T-helper 17 cell (primary cell): ENCODE measurements at regions not wholly inside any gene's neighbourhood (a gene's known extent, or its start where the extent isn't known, plus 50 kb on each side); places are given as distances from the start of the nearest gene placed in this dataset.

Experiments used
- ATAC-seq: fragments of 150-1000 bp; cut with Tn5 transposase; 2 replicates; pipeline ENCODE4 v1.10.0; 2021; ENCODE audit warnings: mild to moderate bottlenecking, moderate library complexity
- DNase-seq, 3 donors: peaks; one replicate each; pipeline versions ENCODE4 v3.0.0 to v3.0.0-alpha.2; 2020 to 2021
- H3K9me3 ChIP-seq: one replicate; pipeline ENCODE4 v1.7.0; 2013; ENCODE audit warnings: low read length, mild to moderate bottlenecking; ENCODE audit not compliant: control insufficient read depth, poor library complexity, severe bottlenecking
- H3K27ac Mint-ChIP-seq: one replicate; pipeline ENCODE4 v1.8.0; 2022; ENCODE audit warnings: mild to moderate bottlenecking, moderate library complexity, mixed read lengths
- H3K27me3 Mint-ChIP-seq: one replicate; pipeline ENCODE4 v1.8.0; 2022; ENCODE audit warnings: mixed read lengths
- H3K36me3 Mint-ChIP-seq: one replicate; pipeline ENCODE4 v1.8.0; 2022; ENCODE audit warnings: low read depth, mixed read lengths
- H3K4me1 Mint-ChIP-seq: one replicate; pipeline ENCODE4 v1.8.0; 2022; ENCODE audit warnings: mild to moderate bottlenecking, mixed read lengths
- H3K4me3 Mint-ChIP-seq: one replicate; pipeline ENCODE4 v1.8.0; 2022; ENCODE audit warnings: mild to moderate bottlenecking, moderate library complexity, mixed read lengths

DNA sequence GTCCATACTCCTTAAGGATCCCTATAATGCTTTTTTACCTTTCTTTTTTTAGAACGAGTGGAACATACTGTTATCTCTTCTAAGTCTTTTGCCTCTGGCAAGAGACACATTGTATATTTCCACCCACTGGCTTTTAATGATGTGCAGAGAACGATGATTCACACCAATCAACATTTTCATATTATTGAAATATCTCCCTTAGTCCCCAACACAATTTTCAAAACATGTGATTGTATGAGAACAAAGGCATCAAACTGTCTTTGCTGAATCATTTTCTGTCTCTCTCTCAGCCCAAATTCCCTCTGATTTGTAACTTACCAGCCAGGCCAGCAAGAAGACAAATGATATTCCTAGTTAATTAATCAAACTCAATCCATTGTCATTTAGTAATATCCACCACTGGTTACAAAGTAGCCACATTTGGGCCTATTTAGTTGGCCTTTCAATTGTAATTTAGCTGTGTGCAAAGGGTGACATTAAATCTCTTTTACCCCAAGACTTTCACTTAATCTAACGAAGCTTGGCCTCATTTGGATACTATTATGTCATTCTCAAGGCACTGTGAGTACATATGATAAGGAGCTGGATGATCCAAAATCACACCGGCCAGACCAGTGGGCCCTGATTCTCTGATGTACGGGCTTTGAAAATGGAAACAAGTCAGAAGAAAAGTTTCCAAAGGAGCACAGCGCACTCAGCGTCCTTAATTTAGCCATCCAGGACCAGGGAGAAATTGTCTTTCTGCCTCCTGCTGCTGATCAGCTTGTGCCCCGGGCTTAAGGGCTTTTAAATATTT is 185.1 kb downstream of the SCG2 start:
- Mint-ChIP-seq H3K36me3 (no peaks in the 10 kb centered on the region), H3K27ac (no peak overlapping the region), H3K4me3 (no peak overlapping the region), H3K4me1 (no peaks in the 10 kb centered on the region), H3K27me3 (no peaks in the 10 kb centered on the region)
- no peak for ATAC-seq
- no peaks in the 10 kb centered on the region for H3K9me3 ChIP-seq
- no peak for DNase-seq

DNA sequence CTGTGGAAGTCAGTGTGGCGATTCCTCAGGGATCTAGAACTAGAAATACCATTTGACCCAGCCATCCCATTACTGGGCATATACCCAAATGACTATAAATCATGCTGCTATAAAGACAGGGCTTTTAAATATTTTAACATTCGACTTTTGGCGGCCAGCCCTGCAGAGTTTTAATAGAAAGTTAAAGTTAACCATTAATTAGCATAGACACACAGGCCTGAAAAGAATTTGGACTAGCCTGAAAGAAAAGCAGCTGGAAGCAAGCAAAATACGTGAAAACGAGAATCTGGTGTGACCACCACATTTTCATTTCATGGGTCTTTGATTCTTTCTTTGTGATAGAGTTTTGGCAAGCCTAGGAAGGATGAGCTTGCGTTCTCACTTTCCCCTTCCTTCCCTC is 184.0 kb downstream of the SCG2 start:
- Mint-ChIP-seq H3K4me3 (no peak overlapping the region), H3K36me3 (no peaks in the 10 kb centered on the region)
- ATAC-seq = no peak

DNA sequence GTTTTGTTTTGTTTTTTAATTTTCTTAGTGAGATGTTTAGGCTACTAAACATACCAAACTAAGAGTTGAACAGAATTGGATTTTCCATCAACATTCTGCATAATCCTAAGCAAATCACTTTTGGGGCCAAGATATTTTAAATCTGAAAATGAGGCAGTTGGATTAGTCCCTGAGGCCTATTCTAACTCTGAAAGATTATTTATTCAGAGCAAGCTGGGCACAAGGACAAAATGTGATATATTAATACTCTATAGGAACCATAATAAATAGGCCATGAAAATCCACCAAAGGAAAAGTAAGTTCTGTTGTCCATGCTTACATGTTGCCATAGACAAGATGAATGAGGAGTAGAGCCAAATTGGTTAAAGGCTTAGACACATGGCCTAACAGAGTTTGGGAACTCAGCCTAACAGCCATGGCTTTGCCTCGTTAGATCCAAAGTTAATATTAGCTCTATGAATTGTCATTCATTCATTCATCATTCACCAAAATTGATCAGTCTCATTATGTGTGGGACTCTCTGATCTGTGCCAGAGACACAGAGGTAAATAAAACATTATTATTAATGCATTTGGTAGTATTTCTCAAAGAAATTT is 183.5 kb downstream of the SCG2 start:
- no peak for DNase-seq
- ATAC-seq = no peak
- H3K27me3 Mint-ChIP-seq = no peaks in the 10 kb centered on the region
- H3K36me3 Mint-ChIP-seq = no peaks in the 10 kb centered on the region
- no peaks in the 10 kb centered on the region for H3K9me3 ChIP-seq
- H3K4me3 Mint-ChIP-seq = no peak overlapping the region
- H3K27ac Mint-ChIP-seq = no peak overlapping the region
- no peaks in the 10 kb centered on the region for H3K4me1 Mint-ChIP-seq

More for the DNA sequence above, 184.0 kb downstream of the SCG2 start:
- H3K27me3 Mint-ChIP-seq = no peaks in the 10 kb centered on the region
- H3K9me3 ChIP-seq = no peaks in the 10 kb centered on the region
- H3K27ac Mint-ChIP-seq = no peak overlapping the region
- DNase-seq = no peak
- H3K4me1 Mint-ChIP-seq = no peaks in the 10 kb centered on the region

DNA sequence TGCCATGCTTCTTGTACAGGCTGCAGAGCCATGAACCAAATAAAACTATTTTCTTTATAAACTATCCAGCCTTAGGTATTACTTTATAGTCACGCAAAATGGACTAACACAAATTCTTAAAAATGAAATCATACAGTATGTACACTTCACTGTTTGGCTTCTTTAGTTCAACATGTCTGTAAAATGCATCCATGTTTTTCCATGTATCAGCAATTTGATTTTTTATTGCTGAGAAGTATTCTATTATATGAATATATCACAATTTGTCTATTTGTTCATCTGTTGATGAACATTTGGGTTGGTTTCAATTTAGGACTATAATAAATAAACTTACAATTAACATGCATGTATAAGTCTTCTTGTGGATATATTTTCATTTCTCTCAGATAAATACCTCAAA is 182.1 kb downstream of the SCG2 start:
- ATAC-seq (no peak), DNase-seq (no peak)
- no peaks in the 10 kb centered on the region for H3K9me3 ChIP-seq
- Mint-ChIP-seq H3K27ac (no peak overlapping the region), H3K27me3 (no peaks in the 10 kb centered on the region), H3K4me1 (no peaks in the 10 kb centered on the region), H3K36me3 (no peaks in the 10 kb centered on the region), H3K4me3 (no peak overlapping the region)

DNA sequence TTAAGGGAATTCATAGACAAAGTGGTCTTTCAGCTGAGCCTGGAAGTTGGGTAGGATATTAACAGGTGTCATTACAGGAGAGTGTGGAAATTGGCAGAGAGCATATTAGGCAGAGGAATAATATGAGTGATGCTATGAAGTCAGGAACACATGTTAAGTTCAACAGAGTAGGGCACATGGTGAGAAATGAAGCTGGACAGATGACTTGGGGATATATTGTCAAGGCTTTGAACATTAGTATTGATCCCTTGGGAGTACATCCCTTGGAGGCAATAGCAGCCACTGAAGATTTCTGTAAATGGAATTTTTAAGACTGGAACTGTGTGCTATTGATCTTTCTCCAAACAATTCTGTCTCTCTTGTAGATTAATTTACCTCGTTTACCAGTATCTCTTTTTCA is 170.7 kb downstream of the SCG2 start:
- H3K4me3 Mint-ChIP-seq = no peak overlapping the region
- no peaks in the 10 kb centered on the region for H3K4me1 Mint-ChIP-seq
- ATAC-seq (no peak), DNase-seq (no peak)
- H3K9me3 ChIP-seq = no peaks in the 10 kb centered on the region
- H3K27me3 Mint-ChIP-seq = no peaks in the 10 kb centered on the region
- no peak overlapping the region for H3K27ac Mint-ChIP-seq
- no peaks in the 10 kb centered on the region for H3K36me3 Mint-ChIP-seq

DNA sequence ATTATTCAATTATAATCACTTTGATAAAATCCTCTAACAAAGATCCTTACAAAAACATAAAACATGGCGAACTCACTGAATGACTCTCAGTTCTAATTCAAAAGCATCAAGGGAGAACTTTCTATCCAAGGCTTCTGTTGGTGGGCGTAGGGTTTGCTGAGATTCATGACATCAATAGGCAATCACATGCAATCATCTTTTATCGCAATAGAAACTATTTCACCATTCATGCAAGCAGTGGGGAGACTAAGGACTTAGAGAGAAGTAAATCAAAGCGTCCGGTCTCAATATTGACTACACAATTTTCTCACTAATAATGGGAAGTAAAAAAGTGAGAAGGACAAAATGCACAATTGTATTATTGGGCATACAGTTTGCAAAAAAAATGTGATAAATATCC is 168.7 kb downstream of the SCG2 start:
- Mint-ChIP-seq H3K27me3 (no peaks in the 10 kb centered on the region), H3K36me3 (no peaks in the 10 kb centered on the region), H3K4me3 (no peak overlapping the region), H3K27ac (no peak overlapping the region), H3K4me1 (no peaks in the 10 kb centered on the region)
- no peaks in the 10 kb centered on the region for H3K9me3 ChIP-seq
- DNase-seq (no peak), ATAC-seq (no peak)

DNA sequence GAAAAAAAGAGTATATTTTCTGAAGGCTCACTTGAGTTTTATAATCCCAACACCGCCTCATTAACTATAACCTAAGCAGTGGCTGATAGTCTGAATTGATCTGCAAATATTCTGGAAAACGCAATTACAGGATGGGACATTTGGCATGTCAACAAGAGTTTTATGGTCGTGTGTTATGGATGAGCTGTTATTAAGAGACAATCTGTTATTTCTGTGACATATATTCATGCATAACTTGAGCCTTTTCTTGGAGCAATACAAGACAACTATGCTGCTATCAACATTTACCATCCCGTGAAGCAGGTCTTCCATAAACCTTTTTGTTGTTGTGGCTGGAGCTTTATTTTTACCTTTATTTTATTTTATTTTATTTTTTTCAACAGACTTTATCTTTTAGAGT is 164.4 kb downstream of the SCG2 start:
- Mint-ChIP-seq H3K4me3 (no peak overlapping the region), H3K36me3 (no peaks in the 10 kb centered on the region), H3K4me1 (no peaks in the 10 kb centered on the region), H3K27ac (no peak overlapping the region), H3K27me3 (no peaks in the 10 kb centered on the region)
- no peak for DNase-seq
- no peak for ATAC-seq
- H3K9me3 ChIP-seq = no peaks in the 10 kb centered on the region

DNA sequence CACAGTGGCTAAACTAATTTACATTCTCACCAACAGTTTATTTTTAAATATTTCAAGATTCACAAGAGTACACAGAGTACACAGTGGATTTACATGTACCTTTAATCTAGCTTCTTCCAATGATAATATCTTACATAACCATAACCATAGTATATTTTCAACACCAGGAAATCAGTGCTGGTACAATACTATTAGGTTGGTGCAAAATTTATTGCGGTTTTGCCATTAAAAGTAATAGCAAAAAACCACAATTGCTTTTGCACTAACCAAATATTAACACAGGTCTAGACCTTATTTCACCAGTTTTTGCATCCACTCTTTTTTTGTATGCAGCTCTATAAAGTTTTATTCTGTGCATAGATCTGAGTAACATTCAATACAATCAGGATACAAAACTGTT is 163.0 kb downstream of the SCG2 start:
- Mint-ChIP-seq H3K4me1 (no peaks in the 10 kb centered on the region), H3K36me3 (no peaks in the 10 kb centered on the region), H3K4me3 (no peak overlapping the region), H3K27me3 (no peaks in the 10 kb centered on the region), H3K27ac (no peak overlapping the region)
- DNase-seq = no peak
- no peaks in the 10 kb centered on the region for H3K9me3 ChIP-seq
- ATAC-seq = no peak

DNA sequence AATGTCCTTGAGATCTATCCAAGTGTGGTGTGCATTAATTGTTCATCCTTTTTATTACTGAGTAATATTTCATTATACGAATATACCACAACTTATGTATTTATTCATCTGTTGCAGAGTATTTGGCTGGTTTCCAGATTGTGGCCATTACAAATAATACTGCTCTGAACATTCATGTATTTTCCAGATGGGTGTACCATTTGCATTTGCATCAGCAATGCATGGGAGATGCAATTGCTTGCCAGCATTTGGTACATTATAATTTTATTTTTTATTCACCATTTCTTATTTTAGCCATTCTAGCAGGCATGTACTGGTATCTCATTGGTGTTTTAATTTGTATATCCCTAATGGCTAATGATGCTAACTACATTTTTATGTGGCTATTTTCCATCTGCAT is 162.4 kb downstream of the SCG2 start:
- Mint-ChIP-seq H3K4me1 (no peaks in the 10 kb centered on the region), H3K4me3 (no peak overlapping the region), H3K36me3 (no peaks in the 10 kb centered on the region), H3K27me3 (no peaks in the 10 kb centered on the region), H3K27ac (no peak overlapping the region)
- H3K9me3 ChIP-seq = no peaks in the 10 kb centered on the region
- ATAC-seq (no peak), DNase-seq (no peak)

DNA sequence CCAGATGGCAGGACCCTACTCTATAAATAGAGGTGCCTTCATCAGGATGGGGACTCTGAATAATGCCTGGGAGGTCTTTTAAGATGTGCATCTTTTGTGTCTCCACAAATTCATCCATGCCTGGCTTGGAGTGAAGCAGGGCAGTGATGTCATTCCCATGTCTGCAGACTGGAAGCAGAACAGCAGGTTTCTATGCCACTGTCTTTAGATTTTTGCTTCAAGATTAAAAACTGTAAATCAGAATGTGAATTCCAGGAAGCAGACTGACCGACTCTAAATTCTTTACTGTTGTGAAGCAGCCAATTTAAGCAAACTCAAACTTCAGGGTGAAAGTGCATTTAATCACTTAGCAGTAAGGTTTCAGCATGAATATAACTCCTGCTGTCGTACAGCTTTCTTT is 159.3 kb downstream of the SCG2 start:
- H3K27me3 Mint-ChIP-seq = no peaks in the 10 kb centered on the region
- ATAC-seq (no peak), DNase-seq (no peak)
- H3K4me1 Mint-ChIP-seq = no peaks in the 10 kb centered on the region
- H3K4me3 Mint-ChIP-seq = no peak overlapping the region
- no peaks in the 10 kb centered on the region for H3K9me3 ChIP-seq
- H3K36me3 Mint-ChIP-seq = no peaks in the 10 kb centered on the region
- H3K27ac Mint-ChIP-seq = no peak overlapping the region

DNA sequence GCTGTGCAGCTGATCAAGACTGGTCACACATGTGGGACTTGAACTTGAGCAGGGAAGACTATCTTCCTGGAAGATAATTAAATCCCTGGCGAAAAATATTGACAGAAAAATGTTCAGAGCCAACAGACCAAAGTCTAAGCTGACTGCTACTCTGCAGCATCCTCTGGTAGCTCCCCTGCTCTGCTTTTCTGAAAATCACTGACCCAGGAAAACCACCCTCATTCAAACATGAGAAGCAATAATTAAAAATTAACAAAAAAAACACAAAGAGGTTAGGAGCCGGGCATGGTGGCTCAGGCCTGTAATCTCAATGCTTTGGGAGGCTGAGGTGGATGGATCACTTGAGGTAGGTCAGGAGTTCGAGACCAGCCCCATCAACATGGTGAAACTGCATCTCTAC is 151.9 kb downstream of the SCG2 start:
- no peaks in the 10 kb centered on the region for H3K27me3 Mint-ChIP-seq
- H3K4me3 Mint-ChIP-seq = no peak overlapping the region
- H3K36me3 Mint-ChIP-seq = no peaks in the 10 kb centered on the region
- ATAC-seq (no peak), DNase-seq (no peak)
- no peak overlapping the region for H3K27ac Mint-ChIP-seq
- no peaks in the 10 kb centered on the region for H3K4me1 Mint-ChIP-seq
- H3K9me3 ChIP-seq = peaks cover 2% of the 10 kb centered on the region

DNA sequence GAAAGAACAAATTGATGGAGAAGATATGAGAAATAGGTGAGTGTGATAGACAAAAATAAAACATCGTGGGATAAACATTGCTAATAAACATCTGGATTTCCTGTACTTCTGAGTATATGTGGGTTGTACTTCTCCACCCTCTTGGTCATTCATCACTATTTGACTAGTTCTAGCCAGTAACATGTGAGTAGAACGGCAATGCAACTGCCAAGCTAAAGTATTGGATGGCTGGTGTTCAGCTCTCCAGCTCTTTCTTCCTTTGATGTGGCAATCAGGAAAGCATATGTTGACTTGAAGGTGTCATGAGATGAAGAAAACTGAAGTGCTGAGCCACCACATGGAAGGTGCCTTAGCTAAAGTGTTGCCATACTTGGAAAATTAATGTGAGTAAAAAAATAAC is 144.9 kb downstream of the SCG2 start:
- Mint-ChIP-seq H3K4me3 (no peak overlapping the region), H3K27ac (no peak overlapping the region), H3K27me3 (no peaks in the 10 kb centered on the region), H3K36me3 (no peaks in the 10 kb centered on the region), H3K4me1 (no peaks in the 10 kb centered on the region)
- no peaks in the 10 kb centered on the region for H3K9me3 ChIP-seq
- no peak for ATAC-seq
- DNase-seq = no peak

DNA sequence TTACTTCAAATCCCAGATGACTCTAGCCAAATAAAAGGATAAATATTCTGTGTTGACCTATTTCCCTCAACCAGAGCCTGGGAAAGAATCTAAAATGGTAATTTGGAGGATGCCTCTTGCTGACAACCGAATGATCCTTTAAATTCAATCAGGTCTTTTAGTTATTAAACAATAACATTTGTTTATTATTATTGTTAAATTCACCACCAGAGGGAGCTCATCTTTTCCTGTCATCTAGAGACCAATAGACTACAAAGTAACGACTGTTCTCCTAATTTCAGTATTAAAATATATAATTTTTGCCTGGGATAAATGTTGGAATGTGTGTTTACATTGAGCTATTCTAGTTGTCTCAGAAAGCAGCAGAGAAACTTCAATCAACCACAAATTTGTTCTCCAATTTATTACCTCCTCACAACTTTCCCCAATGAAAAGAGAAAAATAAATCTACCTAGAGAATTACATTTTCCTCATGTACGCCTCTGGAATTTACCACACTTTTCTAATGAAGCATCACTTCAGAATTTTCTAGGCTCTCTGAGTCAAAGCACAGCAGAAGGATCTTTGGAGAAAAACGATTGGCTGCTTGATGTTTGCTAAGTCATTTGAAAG is 142.7 kb downstream of the SCG2 start:
- H3K4me1 Mint-ChIP-seq = no peaks in the 10 kb centered on the region
- H3K27me3 Mint-ChIP-seq = no peaks in the 10 kb centered on the region
- H3K9me3 ChIP-seq = no peaks in the 10 kb centered on the region
- no peak for ATAC-seq
- no peaks in the 10 kb centered on the region for H3K36me3 Mint-ChIP-seq
- H3K4me3 Mint-ChIP-seq = no peak overlapping the region
- no peak for DNase-seq
- H3K27ac Mint-ChIP-seq = no peak overlapping the region

DNA sequence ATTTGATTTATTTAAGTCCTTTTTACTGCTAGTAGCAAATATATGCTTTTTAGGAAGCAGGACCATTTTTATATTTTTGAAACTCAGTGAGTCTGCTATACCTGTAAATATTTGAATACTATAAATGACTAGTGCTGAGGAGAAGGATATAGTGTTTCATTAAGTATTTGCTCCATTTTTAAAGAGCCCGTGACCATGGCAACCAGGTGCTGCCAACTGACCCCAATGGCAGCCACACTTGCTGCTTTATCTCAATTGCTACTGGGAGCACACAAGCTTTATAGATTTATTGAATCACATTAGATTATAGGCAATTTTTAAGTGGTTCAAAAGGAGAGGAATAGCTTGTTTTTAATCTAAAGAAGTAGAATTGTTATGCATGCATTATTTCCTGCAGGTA is 142.0 kb downstream of the SCG2 start:
- no peaks in the 10 kb centered on the region for H3K9me3 ChIP-seq
- no peaks in the 10 kb centered on the region for H3K27me3 Mint-ChIP-seq
- H3K4me1 Mint-ChIP-seq = no peaks in the 10 kb centered on the region
- H3K4me3 Mint-ChIP-seq = no peak overlapping the region
- H3K27ac Mint-ChIP-seq = no peak overlapping the region
- DNase-seq (no peak), ATAC-seq (no peak)
- no peaks in the 10 kb centered on the region for H3K36me3 Mint-ChIP-seq
